Liver (tissue), 8 donors: ENCODE measurements at regions not wholly inside any gene's neighbourhood (a gene's known extent, or its start where the extent isn't known, plus 50 kb on each side); places are given as distances from the start of the nearest gene placed in this dataset.

Experiments
- DNase-seq: peaks from one replicate; pipeline ENCODE4 v3.0.0-alpha.2; 2017; ENCODE audit warnings: low spot score
- H3K27ac ChIP-seq, 2 donors: one replicate each; pipeline ENCODE4 v1.7.0; 2013; ENCODE audit warnings: inconsistent platforms in 2 of 2, low read length in 2 of 2, control low read depth in 1 of 2, low read depth in 1 of 2, mild to moderate bottlenecking in 1 of 2
- H3K27me3 ChIP-seq, 4 donors: one replicate each; pipeline versions ENCODE4 v1.6.1 to v1.7.0; 2013; ENCODE audit warnings: low read length in 3 of 4, inconsistent platforms in 1 of 4, mild to moderate bottlenecking in 1 of 4, moderate library complexity in 1 of 4; ENCODE audit not compliant: control insufficient read depth in 4 of 4, insufficient read depth in 4 of 4
- H3K36me3 ChIP-seq, 4 donors: one replicate each; pipeline versions ENCODE4 v1.6.1 to v1.7.0; 2013; ENCODE audit warnings: low read length in 3 of 4, mild to moderate bottlenecking in 3 of 4, low read depth in 1 of 4, moderate library complexity in 1 of 4; ENCODE audit not compliant: control insufficient read depth in 4 of 4, insufficient read depth in 3 of 4
- H3K4me1 ChIP-seq, 4 donors: one replicate each; pipeline versions ENCODE4 v1.6.1 to v1.7.0; 2013; ENCODE audit warnings: low read length in 3 of 4, mild to moderate bottlenecking in 3 of 4, moderate library complexity in 1 of 4; ENCODE audit not compliant: control insufficient read depth in 4 of 4, insufficient read depth in 4 of 4
- H3K4me3 ChIP-seq, 3 donors: one replicate each; pipeline versions ENCODE4 v1.6.1 to v1.7.0; 2013; ENCODE audit warnings: low read length in 3 of 3, control low read depth in 1 of 3, low read depth in 1 of 3, mild to moderate bottlenecking in 1 of 3
- H3K9ac ChIP-seq, 2 donors: one replicate each; pipeline ENCODE4 v1.7.0; 2013; ENCODE audit warnings: low read length in 2 of 2, mild to moderate bottlenecking in 2 of 2, moderate library complexity in 2 of 2, control low read depth in 1 of 2, low read depth in 1 of 2
- H3K9me3 ChIP-seq, 4 donors: one replicate each; pipeline versions ENCODE4 v1.6.1 to v1.7.0; 2013; ENCODE audit warnings: low read length in 3 of 4; ENCODE audit not compliant: control insufficient read depth in 4 of 4
- ATF3 ChIP-seq: IDR thresholded peaks from 2 replicates; pipeline ENCODE4 v1.6.1; 2016; ENCODE audit warnings: antibody characterized with exemption
- EGR1 ChIP-seq, 2 donors: IDR thresholded peaks; 2 replicates each; pipeline ENCODE4 v1.6.1; 2016 to 2018; ENCODE audit warnings: antibody characterized with exemption in 2 of 2, low read depth in 2 of 2
- FOXA1 ChIP-seq: IDR thresholded peaks from 2 replicates; pipeline ENCODE4 v1.6.1; 2016; ENCODE audit warnings: antibody characterized with exemption
- FOXA2 ChIP-seq: IDR thresholded peaks from 2 replicates; pipeline ENCODE4 v1.6.1; 2016; ENCODE audit warnings: antibody characterized with exemption
- HNF4G ChIP-seq: IDR thresholded peaks from 2 replicates; pipeline ENCODE4 v1.6.1; 2016; ENCODE audit warnings: antibody characterized with exemption
- JUND ChIP-seq, 2 donors: IDR thresholded peaks; 2 replicates each; pipeline ENCODE4 v1.6.1; 2016; ENCODE audit warnings: antibody characterized with exemption in 2 of 2
- RAD21 ChIP-seq, 2 donors: IDR thresholded peaks; 2 replicates each; pipeline ENCODE4 v1.6.1; 2016; ENCODE audit warnings: antibody characterized with exemption in 2 of 2, mild to moderate bottlenecking in 2 of 2
- TAF1 ChIP-seq: conservative IDR thresholded peaks from 2 replicates; pipeline ENCODE4 v1.6.1; 2016; ENCODE audit warnings: antibody characterized with exemption, mild to moderate bottlenecking
- YY1 ChIP-seq: IDR thresholded peaks from 2 replicates; pipeline ENCODE4 v1.6.1; 2016; ENCODE audit warnings: antibody characterized with exemption, mild to moderate bottlenecking
- WGBS: extraction: QIAGEN DNeasy Blood & Tissue Kit; methylation state at CpG from one replicate; pipeline ENCODE4 v1.1.7; 2013; 5-methylcytosine and 5-hydroxymethylcytosine counted together
- TF ChIP-seq, protein P1 (sequence below): fragments of 150-350 bp; IDR thresholded peaks from 2 replicates; pipeline ENCODE4 v1.5.1; 2017; ENCODE audit warnings: improper control_type of control experiment, low read depth, low read length; ENCODE audit not compliant: missing input control
- TF ChIP-seq, protein P2 (sequence below): IDR thresholded peaks from 2 replicates; pipeline ENCODE4 v1.6.1; 2016; ENCODE audit warnings: antibody characterized with exemption
- TF ChIP-seq, protein P3 (sequence below): IDR thresholded peaks from 2 replicates; pipeline ENCODE4 v1.6.1; 2016; ENCODE audit warnings: antibody characterized with exemption, mild to moderate bottlenecking
- donor health status: healthy.
- donor health status: healthy.
- donor health status: healthy.
- donor health status: healthy.
- donor health status: healthy.

DNA sequence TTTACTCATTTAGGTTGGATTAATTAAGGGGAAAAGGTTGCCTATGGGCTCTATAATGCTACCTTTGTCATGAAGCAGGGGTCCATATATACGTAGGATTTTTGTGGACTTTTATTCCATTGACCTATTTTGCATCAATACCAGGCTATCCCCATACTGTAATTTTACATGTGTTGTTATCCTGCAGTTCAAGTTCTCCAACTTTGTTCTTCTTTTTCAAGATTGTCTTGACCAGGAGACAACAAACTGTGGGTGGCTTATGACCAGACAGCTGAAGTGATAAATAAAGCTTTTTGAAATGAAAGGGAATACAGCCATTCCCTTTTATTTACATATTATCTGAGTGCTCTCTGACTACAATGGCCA lies 345.7 kb downstream of the BARHL2 start:
- WGBS, result 71% methylated on average over 1 of the region's 1 CpG
- TF ChIP-seq, protein P1, sequence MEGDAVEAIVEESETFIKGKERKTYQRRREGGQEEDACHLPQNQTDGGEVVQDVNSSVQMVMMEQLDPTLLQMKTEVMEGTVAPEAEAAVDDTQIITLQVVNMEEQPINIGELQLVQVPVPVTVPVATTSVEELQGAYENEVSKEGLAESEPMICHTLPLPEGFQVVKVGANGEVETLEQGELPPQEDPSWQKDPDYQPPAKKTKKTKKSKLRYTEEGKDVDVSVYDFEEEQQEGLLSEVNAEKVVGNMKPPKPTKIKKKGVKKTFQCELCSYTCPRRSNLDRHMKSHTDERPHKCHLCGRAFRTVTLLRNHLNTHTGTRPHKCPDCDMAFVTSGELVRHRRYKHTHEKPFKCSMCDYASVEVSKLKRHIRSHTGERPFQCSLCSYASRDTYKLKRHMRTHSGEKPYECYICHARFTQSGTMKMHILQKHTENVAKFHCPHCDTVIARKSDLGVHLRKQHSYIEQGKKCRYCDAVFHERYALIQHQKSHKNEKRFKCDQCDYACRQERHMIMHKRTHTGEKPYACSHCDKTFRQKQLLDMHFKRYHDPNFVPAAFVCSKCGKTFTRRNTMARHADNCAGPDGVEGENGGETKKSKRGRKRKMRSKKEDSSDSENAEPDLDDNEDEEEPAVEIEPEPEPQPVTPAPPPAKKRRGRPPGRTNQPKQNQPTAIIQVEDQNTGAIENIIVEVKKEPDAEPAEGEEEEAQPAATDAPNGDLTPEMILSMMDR, result no peak
- TF ChIP-seq, protein P2, sequence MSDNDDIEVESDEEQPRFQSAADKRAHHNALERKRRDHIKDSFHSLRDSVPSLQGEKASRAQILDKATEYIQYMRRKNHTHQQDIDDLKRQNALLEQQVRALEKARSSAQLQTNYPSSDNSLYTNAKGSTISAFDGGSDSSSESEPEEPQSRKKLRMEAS, result no peak
- TF ChIP-seq TAF1 (no peak), JUND (IDR thresholded peaks at IDR 0.05) (no peak), EGR1 (IDR thresholded peaks at IDR 0.05; ENCODE audit: low read depth in 2 of 2) (no peak), RAD21 (IDR thresholded peaks at IDR 0.05) (no peak), FOXA1 (no peak), FOXA2 (no peak)
- TF ChIP-seq, protein P3, sequence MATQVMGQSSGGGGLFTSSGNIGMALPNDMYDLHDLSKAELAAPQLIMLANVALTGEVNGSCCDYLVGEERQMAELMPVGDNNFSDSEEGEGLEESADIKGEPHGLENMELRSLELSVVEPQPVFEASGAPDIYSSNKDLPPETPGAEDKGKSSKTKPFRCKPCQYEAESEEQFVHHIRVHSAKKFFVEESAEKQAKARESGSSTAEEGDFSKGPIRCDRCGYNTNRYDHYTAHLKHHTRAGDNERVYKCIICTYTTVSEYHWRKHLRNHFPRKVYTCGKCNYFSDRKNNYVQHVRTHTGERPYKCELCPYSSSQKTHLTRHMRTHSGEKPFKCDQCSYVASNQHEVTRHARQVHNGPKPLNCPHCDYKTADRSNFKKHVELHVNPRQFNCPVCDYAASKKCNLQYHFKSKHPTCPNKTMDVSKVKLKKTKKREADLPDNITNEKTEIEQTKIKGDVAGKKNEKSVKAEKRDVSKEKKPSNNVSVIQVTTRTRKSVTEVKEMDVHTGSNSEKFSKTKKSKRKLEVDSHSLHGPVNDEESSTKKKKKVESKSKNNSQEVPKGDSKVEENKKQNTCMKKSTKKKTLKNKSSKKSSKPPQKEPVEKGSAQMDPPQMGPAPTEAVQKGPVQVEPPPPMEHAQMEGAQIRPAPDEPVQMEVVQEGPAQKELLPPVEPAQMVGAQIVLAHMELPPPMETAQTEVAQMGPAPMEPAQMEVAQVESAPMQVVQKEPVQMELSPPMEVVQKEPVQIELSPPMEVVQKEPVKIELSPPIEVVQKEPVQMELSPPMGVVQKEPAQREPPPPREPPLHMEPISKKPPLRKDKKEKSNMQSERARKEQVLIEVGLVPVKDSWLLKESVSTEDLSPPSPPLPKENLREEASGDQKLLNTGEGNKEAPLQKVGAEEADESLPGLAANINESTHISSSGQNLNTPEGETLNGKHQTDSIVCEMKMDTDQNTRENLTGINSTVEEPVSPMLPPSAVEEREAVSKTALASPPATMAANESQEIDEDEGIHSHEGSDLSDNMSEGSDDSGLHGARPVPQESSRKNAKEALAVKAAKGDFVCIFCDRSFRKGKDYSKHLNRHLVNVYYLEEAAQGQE, result no peak
- peaks cover 0 to 3% (median 0%) of the 10 kb centered on the region in 4 donors for H3K27me3 ChIP-seq
- no peak overlapping the region for H3K4me3 ChIP-seq
- H3K4me1 ChIP-seq, result no peaks in the 10 kb centered on the region
- no peak overlapping the region for H3K9ac ChIP-seq
- no peak overlapping the region for H3K27ac ChIP-seq
- no peak for DNase-seq
- H3K9me3 ChIP-seq, result no peaks in the 10 kb centered on the region
- no peaks in the 10 kb centered on the region for H3K36me3 ChIP-seq

- Histone ChIP-seq H3K27me3 (peaks cover 0 to 3% (median 0%) of the 10 kb centered on the region in 4 donors), H3K27ac (no peak overlapping the region), H3K9me3 (no peaks in the 10 kb centered on the region), H3K9ac (no peak overlapping the region), H3K36me3 (no peaks in the 10 kb centered on the region), H3K4me3 (no peak overlapping the region), H3K4me1 (no peaks in the 10 kb centered on the region)
- no peak for DNase-seq
- WGBS, result 89% methylated on average over 4 of the region's 4 CpGs
- TF ChIP-seq TAF1, result no peak
- TF ChIP-seq HNF4G, result no peak
- TF ChIP-seq, protein P2, result no peak
- no peak for TF ChIP-seq FOXA1
- no peak for TF ChIP-seq RAD21 (IDR thresholded peaks at IDR 0.05)
Measured at GRCh38 chr1:90370686-90371447, 346.2 kb downstream of the BARHL2 start.

GRCh38 chr1:90362163-90362562 lies 354.9 kb downstream of the BARHL2 start:
- H3K36me3 ChIP-seq, result no peaks in the 10 kb centered on the region
- no peak for DNase-seq
- no peak overlapping the region for H3K9ac ChIP-seq
- peaks cover 0 to 5% (median 0%) of the 10 kb centered on the region in 4 donors for H3K9me3 ChIP-seq
- H3K4me3 ChIP-seq, result no peak overlapping the region
- 92% methylated on average over 2 of the region's 2 CpGs for WGBS
- H3K27me3 ChIP-seq, result no peaks in the 10 kb centered on the region
- no peaks in the 10 kb centered on the region for H3K4me1 ChIP-seq
- no peak overlapping the region for H3K27ac ChIP-seq
- no peak for TF ChIP-seq ATF3
- TF ChIP-seq, protein P3, result no peak
- TF ChIP-seq FOXA2, result no peak
- TF ChIP-seq YY1, result no peak
